ENCODE measurements at regions not wholly inside any gene's neighbourhood (a gene's known extent, or its start where the extent isn't known, plus 50 kb on each side); places are given as distances from the start of the nearest gene placed in this dataset.
"Not testable (repeated sequence)": the region's sequence is repeated elsewhere in the genome, so short reads cannot be mapped to it uniquely, and the experiment has no call there.

- not testable (repeated sequence) for TF ChIP-seq POLR2A, CTCF, POLR2AphosphoS5, EP300 (IDR thresholded peaks at IDR 0.05)
Measured at GRCh38 chr21:6073993-6074705, 4447.2 kb upstream of the TPTE start.
